ENCODE measurements at regions not wholly inside any gene's neighbourhood (a gene's known extent, or its start where the extent isn't known, plus 50 kb on each side); places are given as distances from the start of the nearest gene placed in this dataset.

DNA sequence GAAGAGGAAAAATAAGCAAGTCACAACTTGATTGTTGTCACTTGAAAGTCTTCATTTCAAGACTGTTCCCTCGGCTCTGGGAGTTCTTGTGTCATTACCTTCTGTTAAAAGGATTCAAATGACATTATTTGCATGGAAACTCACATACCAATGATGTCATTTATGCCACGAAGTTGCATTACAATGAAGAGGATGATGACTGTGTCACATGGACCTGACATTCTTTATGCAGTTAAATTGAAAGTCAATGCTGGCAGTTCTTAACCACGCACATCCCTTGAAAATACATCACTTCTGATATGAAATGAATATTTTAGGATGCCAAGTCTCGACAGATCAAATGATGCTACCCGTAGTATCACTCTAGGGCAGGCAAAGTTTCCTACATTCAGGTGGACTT lies 1069.5 kb downstream of the VRK1 start:
- TF ChIP-seq MYC (IDR thresholded peaks at IDR 0.05; ENCODE audit: low read depth, low read length) (no peak), POLR2A (IDR thresholded peaks at IDR 0.05; ENCODE audit: extremely low read depth, insufficient read length) (no peak)
- TF ChIP-seq, protein P1, sequence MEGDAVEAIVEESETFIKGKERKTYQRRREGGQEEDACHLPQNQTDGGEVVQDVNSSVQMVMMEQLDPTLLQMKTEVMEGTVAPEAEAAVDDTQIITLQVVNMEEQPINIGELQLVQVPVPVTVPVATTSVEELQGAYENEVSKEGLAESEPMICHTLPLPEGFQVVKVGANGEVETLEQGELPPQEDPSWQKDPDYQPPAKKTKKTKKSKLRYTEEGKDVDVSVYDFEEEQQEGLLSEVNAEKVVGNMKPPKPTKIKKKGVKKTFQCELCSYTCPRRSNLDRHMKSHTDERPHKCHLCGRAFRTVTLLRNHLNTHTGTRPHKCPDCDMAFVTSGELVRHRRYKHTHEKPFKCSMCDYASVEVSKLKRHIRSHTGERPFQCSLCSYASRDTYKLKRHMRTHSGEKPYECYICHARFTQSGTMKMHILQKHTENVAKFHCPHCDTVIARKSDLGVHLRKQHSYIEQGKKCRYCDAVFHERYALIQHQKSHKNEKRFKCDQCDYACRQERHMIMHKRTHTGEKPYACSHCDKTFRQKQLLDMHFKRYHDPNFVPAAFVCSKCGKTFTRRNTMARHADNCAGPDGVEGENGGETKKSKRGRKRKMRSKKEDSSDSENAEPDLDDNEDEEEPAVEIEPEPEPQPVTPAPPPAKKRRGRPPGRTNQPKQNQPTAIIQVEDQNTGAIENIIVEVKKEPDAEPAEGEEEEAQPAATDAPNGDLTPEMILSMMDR (IDR thresholded peaks at IDR 0.05; ENCODE audit: low read depth, low read length) = no peak
- TF ChIP-seq, protein P2, sequence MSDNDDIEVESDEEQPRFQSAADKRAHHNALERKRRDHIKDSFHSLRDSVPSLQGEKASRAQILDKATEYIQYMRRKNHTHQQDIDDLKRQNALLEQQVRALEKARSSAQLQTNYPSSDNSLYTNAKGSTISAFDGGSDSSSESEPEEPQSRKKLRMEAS (IDR thresholded peaks at IDR 0.05; ENCODE audit: low read depth, low read length) = no peak
- H3K4me3 ChIP-seq (ENCODE audit: low read depth, low read length) = no peak overlapping the region
- DNase-seq (ENCODE audit: low read depth) = no peak

DNA sequence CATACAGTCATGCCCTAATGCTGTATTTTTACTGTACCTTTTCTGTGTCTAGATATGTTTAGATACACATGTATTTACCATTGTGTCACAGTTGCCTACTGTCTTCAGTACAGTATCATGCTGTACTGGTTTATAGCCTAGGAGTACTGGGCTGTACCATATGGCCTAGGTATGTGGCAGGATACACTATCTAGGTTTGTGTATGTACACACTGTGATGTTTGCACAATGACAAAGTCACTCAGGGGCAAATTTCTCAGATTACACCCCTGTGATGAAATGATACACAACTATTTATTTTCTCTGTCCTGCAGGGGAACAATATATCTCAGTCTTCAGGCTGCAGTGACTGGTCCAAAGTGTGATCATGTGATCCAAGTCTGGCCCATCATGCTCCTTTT lies 1076.1 kb downstream of the VRK1 start:
- DNase-seq (ENCODE audit: low read depth) = no peak
- TF ChIP-seq POLR2A (IDR thresholded peaks at IDR 0.05; ENCODE audit: extremely low read depth, insufficient read length) (no peak), MYC (IDR thresholded peaks at IDR 0.05; ENCODE audit: low read depth, low read length) (no peak)
- TF ChIP-seq, protein P1 (IDR thresholded peaks at IDR 0.05; ENCODE audit: low read depth, low read length) = no peak
- TF ChIP-seq, protein P2 (IDR thresholded peaks at IDR 0.05; ENCODE audit: low read depth, low read length) = no peak
- no peak overlapping the region for H3K4me3 ChIP-seq (ENCODE audit: low read depth, low read length)

DNA sequence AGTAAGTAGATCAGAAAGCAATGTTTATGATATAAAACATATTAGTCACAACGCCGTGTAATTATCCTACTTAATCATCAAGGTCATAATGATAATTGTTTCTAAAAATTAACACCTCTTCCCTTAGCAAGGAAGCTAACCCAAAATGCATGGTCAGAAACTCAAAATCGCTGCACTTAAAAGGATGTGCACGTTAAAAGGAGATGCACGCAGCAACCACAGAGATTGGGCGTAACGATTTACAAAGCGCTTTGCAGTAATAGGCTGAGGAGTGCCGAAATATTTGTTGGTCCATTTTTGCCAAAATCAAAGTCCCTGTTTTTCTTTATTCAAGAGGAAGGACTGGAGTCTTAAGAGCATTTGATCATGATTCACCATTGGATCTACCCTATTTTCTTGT lies 1077.2 kb downstream of the VRK1 start:
- H3K4me3 ChIP-seq (ENCODE audit: low read depth, low read length) = no peak overlapping the region
- TF ChIP-seq MYC (IDR thresholded peaks at IDR 0.05; ENCODE audit: low read depth, low read length) (no peak), POLR2A (IDR thresholded peaks at IDR 0.05; ENCODE audit: extremely low read depth, insufficient read length) (no peak)
- TF ChIP-seq, protein P1 (IDR thresholded peaks at IDR 0.05; ENCODE audit: low read depth, low read length) = no peak
- TF ChIP-seq, protein P2 (IDR thresholded peaks at IDR 0.05; ENCODE audit: low read depth, low read length) = no peak
- DNase-seq (ENCODE audit: low read depth) = no peak

DNA sequence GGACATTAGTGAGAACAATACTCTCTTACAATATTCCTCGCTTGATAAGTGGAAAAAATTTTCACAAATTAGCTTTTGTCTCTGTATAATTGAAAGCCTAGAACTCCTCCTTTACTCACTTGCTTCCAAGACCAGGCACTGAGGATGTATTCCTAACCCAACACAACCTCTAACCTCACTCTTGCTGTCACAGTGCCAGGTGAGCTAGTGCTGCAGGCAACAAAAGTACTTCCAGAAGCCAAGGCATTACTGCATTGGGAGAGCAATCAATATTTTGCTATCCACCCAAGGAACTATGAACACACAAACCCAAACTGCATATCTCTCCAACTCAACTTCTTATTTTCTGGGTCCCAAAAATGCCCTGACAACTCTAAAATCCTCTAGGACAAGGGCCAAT lies 1081.0 kb downstream of the VRK1 start:
- TF ChIP-seq POLR2A (IDR thresholded peaks at IDR 0.05; ENCODE audit: extremely low read depth, insufficient read length) = no peak
- H3K4me3 ChIP-seq (ENCODE audit: low read depth, low read length) = no peak overlapping the region
- DNase-seq (ENCODE audit: low read depth) = no peak

DNA sequence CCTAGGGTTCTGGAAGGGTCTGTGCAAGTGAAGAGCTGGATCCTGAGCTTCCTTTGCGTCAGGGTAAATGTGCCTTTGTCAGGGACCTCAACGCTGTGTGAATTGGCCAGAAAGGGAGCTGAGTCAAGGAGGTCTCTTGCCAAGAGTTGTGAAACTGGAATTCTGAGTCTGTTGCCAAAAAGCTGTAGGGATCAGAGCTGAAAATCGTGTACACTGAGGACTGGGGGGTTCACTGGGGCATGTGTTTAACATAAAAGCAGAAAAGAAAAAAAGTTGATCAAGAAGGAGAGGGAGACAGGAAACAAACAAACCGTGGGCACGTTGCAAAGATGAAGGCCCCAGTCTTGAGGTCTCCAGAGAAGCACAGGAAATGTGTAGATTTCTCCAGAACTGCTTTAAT lies 1081.5 kb downstream of the VRK1 start:
- TF ChIP-seq, protein P1 (IDR thresholded peaks at IDR 0.05; ENCODE audit: low read depth, low read length) = no peak
- TF ChIP-seq, protein P2 (IDR thresholded peaks at IDR 0.05; ENCODE audit: low read depth, low read length) = no peak
- TF ChIP-seq POLR2A (IDR thresholded peaks at IDR 0.05; ENCODE audit: extremely low read depth, insufficient read length) = no peak
- TF ChIP-seq MYC (IDR thresholded peaks at IDR 0.05; ENCODE audit: low read depth, low read length) = no peak
- DNase-seq (ENCODE audit: low read depth) = no peak
- H3K4me3 ChIP-seq (ENCODE audit: low read depth, low read length) = no peak overlapping the region

DNA sequence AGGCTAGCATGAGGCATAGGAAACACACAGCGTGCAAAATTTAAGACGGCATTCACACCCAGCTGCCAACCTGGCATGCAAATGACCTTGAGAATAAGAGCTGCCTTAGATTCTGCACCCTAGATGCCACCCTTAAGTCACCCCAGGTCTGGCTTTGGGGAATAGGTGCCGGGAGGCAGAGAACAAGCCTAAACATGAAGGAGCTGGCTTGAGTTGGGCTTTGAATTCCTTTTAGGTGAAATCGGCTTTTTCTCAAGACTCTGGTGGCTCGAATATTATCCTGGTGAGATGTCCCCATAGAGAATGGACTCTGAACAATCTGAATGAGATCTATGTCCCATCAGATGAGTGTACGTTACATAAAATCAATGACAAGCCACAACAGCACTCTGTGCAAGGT lies 1090.5 kb downstream of the VRK1 start:
- TF ChIP-seq, protein P1 (IDR thresholded peaks at IDR 0.05; ENCODE audit: low read depth, low read length) = no peak
- TF ChIP-seq MYC (IDR thresholded peaks at IDR 0.05; ENCODE audit: low read depth, low read length) (no peak), POLR2A (IDR thresholded peaks at IDR 0.05; ENCODE audit: extremely low read depth, insufficient read length) (no peak)
- TF ChIP-seq, protein P2 (IDR thresholded peaks at IDR 0.05; ENCODE audit: low read depth, low read length) = no peak
- no peak overlapping the region for H3K4me3 ChIP-seq (ENCODE audit: low read depth, low read length)
- DNase-seq (ENCODE audit: low read depth) = no peak

Data from NB4 (cell line).